Aorta (tissue), 5 donors: ENCODE measurements at regions not wholly inside any gene's neighbourhood (a gene's known extent, or its start where the extent isn't known, plus 50 kb on each side); places are given as distances from the start of the nearest gene placed in this dataset.
"Not testable (repeated sequence)": the region's sequence is repeated elsewhere in the genome, so short reads cannot be mapped to it uniquely, and the experiment has no call there.

Experiments used
- ATAC-seq: fragments of 200-7000 bp; cut with Tn5 transposase; one replicate; pipeline ENCODE4 v1.9.1; 2022; ENCODE audit warnings: moderate library complexity; ENCODE audit not compliant: low FRiP score
- DNase-seq, 2 donors: peaks; one replicate each; pipeline ENCODE4 v3.0.0-alpha.2; 2020
- H3K27ac ChIP-seq, 2 donors: one replicate each; pipeline ENCODE4 v1.5.1; 2013; ENCODE audit warnings: low read length in 2 of 2, mild to moderate bottlenecking in 2 of 2, moderate library complexity in 2 of 2, control low read depth in 1 of 2, inconsistent platforms in 1 of 2, low read depth in 1 of 2
- H3K27me3 ChIP-seq, 2 donors: one replicate each; pipeline ENCODE4 v1.6.1; 2013; ENCODE audit warnings: control low read depth in 1 of 2, low read length in 1 of 2, mild to moderate bottlenecking in 1 of 2, moderate library complexity in 1 of 2; ENCODE audit not compliant: insufficient read depth in 2 of 2, control insufficient read depth in 1 of 2
- H3K36me3 ChIP-seq, 2 donors: one replicate each; pipeline ENCODE4 v1.6.1; 2013; ENCODE audit warnings: control low read depth in 1 of 2, low read length in 1 of 2, mild to moderate bottlenecking in 1 of 2; ENCODE audit not compliant: insufficient read depth in 2 of 2, control insufficient read depth in 1 of 2
- H3K4me1 ChIP-seq, 2 donors: one replicate each; pipeline ENCODE4 v1.6.1; 2013; ENCODE audit warnings: low read length in 2 of 2, control low read depth in 1 of 2, mild to moderate bottlenecking in 1 of 2, moderate library complexity in 1 of 2; ENCODE audit not compliant: insufficient read depth in 2 of 2, control insufficient read depth in 1 of 2
- H3K4me3 ChIP-seq, 2 donors: one replicate each; pipeline ENCODE4 v1.5.1; 2013; ENCODE audit warnings: low read length in 2 of 2, control low read depth in 1 of 2, mild to moderate bottlenecking in 1 of 2
- H3K9me3 ChIP-seq: one replicate; pipeline ENCODE4 v1.6.1; 2013; ENCODE audit warnings: mild to moderate bottlenecking, low read length; ENCODE audit not compliant: control insufficient read depth
- WGBS, 2 donors: extraction: QIAGEN DNeasy Blood & Tissue Kit; methylation state at CpG; one replicate each; pipeline ENCODE4 v1.1.7; 2013; 5-methylcytosine and 5-hydroxymethylcytosine counted together
- intact Hi-C, 2 donors: fragments of 100-400 bp; cut with DNase I; formaldehyde crosslinking; loops; one replicate each; pipeline versions ENCODE4 v1.14.2 to v1.15.0; 2022
- donor health status: healthy with polysubstance abuse.
- donor health status: Bipolar disorder and iron deficiency.
- donor health status: DM: no; HTN: no; CAD: no.
- donor health status: DM: no; HTN: no; CAD: no.
- donor health status: DM: yes; HTN: yes; CAD: no.

DNA sequence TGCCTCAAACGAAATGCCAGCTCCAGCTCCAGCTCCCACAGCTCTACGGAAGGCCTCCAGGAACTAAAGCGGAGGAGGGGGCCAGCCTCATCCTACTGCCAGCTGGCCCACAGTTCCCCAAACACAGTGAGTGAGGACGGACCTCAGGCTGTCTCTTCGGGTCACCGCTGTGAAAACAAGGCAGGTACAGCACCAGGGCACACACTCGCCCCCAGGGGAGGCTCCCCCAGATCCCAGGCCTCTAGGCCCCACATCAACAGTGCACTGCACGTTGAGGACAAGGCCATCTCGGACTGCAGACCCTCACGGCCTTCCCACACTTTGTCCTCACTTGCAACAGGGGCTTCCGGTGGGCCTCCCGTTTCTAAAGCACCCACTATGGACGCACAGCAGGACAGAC is 95.0 kb downstream of the GTF2H2C_2 start:
- no CpG with 5 or more reads among the region's 13 CpGs for WGBS, 2 donors

GRCh38 chr5:70510811-70511210 is 95.6 kb downstream of the GTF2H2C_2 start:
- peak; percentile 15 to 53 for DNase-seq
- H3K4me3 ChIP-seq, H3K4me1 ChIP-seq, intact Hi-C loops, H3K9me3 ChIP-seq, H3K27me3 ChIP-seq, H3K36me3 ChIP-seq, H3K27ac ChIP-seq, ATAC-seq: not testable (repeated sequence)
- WGBS, 2 donors = 85 to 93% methylated on average over 3 to 11 of the region's 16 CpGs

More for the DNA sequence above, 95.0 kb downstream of the GTF2H2C_2 start:
- H3K4me3 ChIP-seq, intact Hi-C loops, ATAC-seq, H3K27ac ChIP-seq, H3K36me3 ChIP-seq, H3K27me3 ChIP-seq, H3K4me1 ChIP-seq, H3K9me3 ChIP-seq: not testable (repeated sequence)
- peak in 1 of 2 donors; percentile 43 for DNase-seq
